H9 (cell line): ENCODE measurements at regions not wholly inside any gene's neighbourhood (a gene's known extent, or its start where the extent isn't known, plus 50 kb on each side); places are given as distances from the start of the nearest gene placed in this dataset.

Source experiments
- DNase-seq: peaks from one replicate; pipeline ENCODE4 v3.0.0-alpha.2; 2017
- H2AFZ ChIP-seq: one replicate; pipeline ENCODE4 v1.6.1; 2013; ENCODE audit warnings: mild to moderate bottlenecking, low read length, control low read depth, moderate library complexity
- H2AK5ac ChIP-seq: 2 replicates; pipeline ENCODE4 v1.6.1; 2013; ENCODE audit warnings: low read length, control low read depth, mixed read lengths; ENCODE audit not compliant: insufficient read length
- H2BK120ac ChIP-seq: one replicate; pipeline ENCODE4 v1.6.1; 2013; ENCODE audit warnings: low read depth, mild to moderate bottlenecking, low read length, control low read depth, inconsistent platforms; ENCODE audit not compliant: poor library complexity, severe bottlenecking
- H2BK12ac ChIP-seq: 2 replicates; pipeline ENCODE4 v1.6.1; 2013; ENCODE audit warnings: low read length, control low read depth, mixed read lengths, low read depth; ENCODE audit not compliant: insufficient read length
- H2BK15ac ChIP-seq: 2 replicates; pipeline ENCODE4 v1.6.1; 2013; ENCODE audit warnings: low read depth, low read length, control low read depth
- H2BK20ac ChIP-seq: one replicate; pipeline ENCODE4 v1.6.1; 2013; ENCODE audit warnings: low read depth, mild to moderate bottlenecking, low read length, control low read depth, inconsistent platforms; ENCODE audit not compliant: poor library complexity, severe bottlenecking
- H2BK5ac ChIP-seq: 2 replicates; pipeline ENCODE4 v1.6.1; 2013; ENCODE audit warnings: low read length, control low read depth, mixed read lengths; ENCODE audit not compliant: insufficient read length
- H3K14ac ChIP-seq: 2 replicates; pipeline ENCODE4 v1.6.1; 2013; ENCODE audit warnings: low read length, control low read depth; ENCODE audit not compliant: insufficient read depth
- H3K18ac ChIP-seq: 2 replicates; pipeline ENCODE4 v1.6.1; 2013; ENCODE audit warnings: low read depth, mild to moderate bottlenecking, mixed read lengths, low read length, control low read depth; ENCODE audit not compliant: insufficient read length
- H3K23ac ChIP-seq: 2 replicates; pipeline ENCODE4 v1.6.1; 2013; ENCODE audit warnings: low read length, control low read depth, mixed read lengths, low read depth; ENCODE audit not compliant: insufficient read length
- H3K23me2 ChIP-seq: 2 replicates; pipeline ENCODE4 v1.6.1; 2013; ENCODE audit warnings: low read depth, mild to moderate bottlenecking, mixed read lengths, low read length, control low read depth; ENCODE audit not compliant: insufficient read length, poor library complexity, severe bottlenecking
- H3K27ac ChIP-seq: 2 replicates; pipeline ENCODE4 v1.5.1; 2013; ENCODE audit warnings: low read length, control low read depth, mixed read lengths, low read depth; ENCODE audit not compliant: insufficient read length
- H3K27me3 ChIP-seq: 2 replicates; pipeline ENCODE4 v1.6.1; 2013; ENCODE audit warnings: low read length, control low read depth, inconsistent platforms; ENCODE audit not compliant: insufficient read depth
- H3K4ac ChIP-seq: 2 replicates; pipeline ENCODE4 v1.6.1; 2013; ENCODE audit warnings: low read depth, mild to moderate bottlenecking, control low read depth, inconsistent platforms, low read length, moderate library complexity
- H3K4me1 ChIP-seq: 2 replicates; pipeline ENCODE4 v1.6.1; 2013; ENCODE audit warnings: low read length, control low read depth, inconsistent platforms; ENCODE audit not compliant: insufficient read depth
- H3K4me2 ChIP-seq: 2 replicates; pipeline ENCODE4 v1.6.1; 2013; ENCODE audit warnings: low read length, control low read depth, mixed read lengths; ENCODE audit not compliant: insufficient read length, insufficient read depth
- H3K56ac ChIP-seq: 2 replicates; pipeline ENCODE4 v1.6.1; 2013; ENCODE audit warnings: low read depth, mild to moderate bottlenecking, mixed read lengths, low read length, control low read depth; ENCODE audit not compliant: insufficient read length
- H3K79me1 ChIP-seq: 2 replicates; pipeline ENCODE4 v1.6.1; 2013; ENCODE audit warnings: low read depth, mild to moderate bottlenecking, moderate library complexity, low read length, control low read depth, inconsistent platforms; ENCODE audit not compliant: insufficient read depth, poor library complexity, severe bottlenecking
- H3K79me2 ChIP-seq: 2 replicates; pipeline ENCODE4 v1.6.1; 2013; ENCODE audit warnings: low read length, control low read depth, inconsistent platforms; ENCODE audit not compliant: insufficient read depth
- H3K9ac ChIP-seq: 2 replicates; pipeline ENCODE4 v1.6.1; 2013; ENCODE audit warnings: low read length, control low read depth, mixed read lengths; ENCODE audit not compliant: insufficient read length; ENCODE audit errors: extremely low read depth
- H3K9me3 ChIP-seq: one replicate; pipeline ENCODE4 v1.6.1; 2013; ENCODE audit warnings: low read depth, low read length, inconsistent platforms; ENCODE audit not compliant: control insufficient read depth
- H3T11ph ChIP-seq: one replicate; pipeline ENCODE4 v1.6.1; 2013; ENCODE audit warnings: mild to moderate bottlenecking, low read length, control low read depth, inconsistent platforms
- H4K20me1 ChIP-seq: one replicate; pipeline ENCODE4 v1.6.1; 2013; ENCODE audit not compliant: control insufficient read depth, insufficient read length, insufficient read depth
- H4K5ac ChIP-seq: 2 replicates; pipeline ENCODE4 v1.6.1; 2013; ENCODE audit warnings: low read depth, mild to moderate bottlenecking, mixed read lengths, low read length, control low read depth; ENCODE audit not compliant: insufficient read length
- H4K8ac ChIP-seq: replicated peaks from 2 replicates; pipeline ENCODE4 v1.6.1; 2013; ENCODE audit warnings: low read length, control low read depth, mixed read lengths, low read depth; ENCODE audit not compliant: insufficient read length
- H4K91ac ChIP-seq: 2 replicates; pipeline ENCODE4 v1.6.1; 2013; ENCODE audit warnings: low read depth, mild to moderate bottlenecking, moderate library complexity, mixed read lengths, low read length, control low read depth; ENCODE audit not compliant: insufficient read length
- H3K27ac Mint-ChIP-seq, 3 experiments: 2 replicates in 2 of 3; 3 replicates in 1 of 3; pipeline ENCODE4 v1.8.0; 2020 to 2021; ENCODE audit warnings: mixed read lengths in 3 of 3, mild to moderate bottlenecking in 1 of 3, moderate library complexity in 1 of 3
- H3K27me3 Mint-ChIP-seq: 2 replicates; pipeline ENCODE4 v1.8.0; 2021; ENCODE audit warnings: low read depth, mild to moderate bottlenecking, moderate library complexity, mixed read lengths
- H3K36me3 Mint-ChIP-seq, 3 experiments: 2 replicates in 2 of 3; 3 replicates in 1 of 3; pipeline ENCODE4 v1.8.0; 2020 to 2021; ENCODE audit warnings: low read depth in 3 of 3, mixed read lengths in 3 of 3; ENCODE audit not compliant: insufficient read depth in 1 of 3
- H3K4me1 Mint-ChIP-seq, 2 experiments: 2 replicates each; pipeline ENCODE4 v1.8.0; 2020; ENCODE audit warnings: mixed read lengths in 2 of 2
- H3K4me3 Mint-ChIP-seq, 2 experiments: 2 replicates in 1 of 2; 3 replicates in 1 of 2; pipeline ENCODE4 v1.8.0; 2020 to 2021; ENCODE audit warnings: mild to moderate bottlenecking in 2 of 2, mixed read lengths in 2 of 2, moderate library complexity in 1 of 2
- H3K9me3 Mint-ChIP-seq, 2 experiments: 2 replicates in 1 of 2; 3 replicates in 1 of 2; pipeline ENCODE4 v1.8.0; 2020; ENCODE audit warnings: mild to moderate bottlenecking in 2 of 2, mixed read lengths in 2 of 2, moderate library complexity in 1 of 2
- CTCF ChIP-seq: fragments of 200-600 bp; sonication (generic); conservative IDR thresholded peaks from 3 replicates; pipeline ENCODE4 v1.8.0; 2021; ENCODE audit warnings: antibody characterized with exemption, mild to moderate bottlenecking
- WGBS: extraction: QIAGEN DNeasy Blood & Tissue Kit; methylation state at CpG from one replicate; pipeline ENCODE4 v1.1.7; 2013; ENCODE audit warnings: missing lambda C conversion rate, low lambda C conversion rate, mixed read lengths; ENCODE audit not compliant: insufficient read length; ENCODE audit errors: extremely low coverage; 5-methylcytosine and 5-hydroxymethylcytosine counted together

GRCh38 chr10:3683560-3683959 lies 101.4 kb downstream of the KLF6 start:
- no peaks in the 10 kb centered on the region for H3K4me1 ChIP-seq
- H3T11ph ChIP-seq, result no peak overlapping the region
- Mint-ChIP-seq H3K9me3 (no peaks in the 10 kb centered on the region), H3K4me1 (no peaks in the 10 kb centered on the region), H3K4me3 (no peak overlapping the region), H3K36me3 (no peaks in the 10 kb centered on the region), H3K27me3 (no peaks in the 10 kb centered on the region), H3K27ac (no peak overlapping the region)
- H2BK5ac ChIP-seq, result no peak overlapping the region
- no peak overlapping the region for H3K4me2 ChIP-seq
- H3K18ac ChIP-seq, result no peak overlapping the region
- H2BK20ac ChIP-seq, result no peak overlapping the region
- H3K56ac ChIP-seq, result no peak overlapping the region
- DNase-seq, result no peak
- H3K27me3 ChIP-seq, result no peaks in the 10 kb centered on the region
- no peak overlapping the region for H4K5ac ChIP-seq
- no peaks in the 10 kb centered on the region for H4K20me1 ChIP-seq
- H3K23ac ChIP-seq, result no peak overlapping the region
- H4K8ac ChIP-seq, result no peak overlapping the region
- no peaks in the 10 kb centered on the region for H3K9me3 ChIP-seq
- H3K14ac ChIP-seq, result no peak overlapping the region
- H3K79me1 ChIP-seq, result no peaks in the 10 kb centered on the region
- H2AK5ac ChIP-seq, result no peak overlapping the region
- TF ChIP-seq CTCF, result no peak
- no peak overlapping the region for H2BK15ac ChIP-seq
- H3K4ac ChIP-seq, result no peak overlapping the region
- no peaks in the 10 kb centered on the region for H3K23me2 ChIP-seq
- H3K27ac ChIP-seq, result no peak overlapping the region
- H2AFZ ChIP-seq, result no peak overlapping the region
- WGBS, result no CpG with 5 or more reads among the region's 4 CpGs
- no peak overlapping the region for H2BK12ac ChIP-seq
- no peaks in the 10 kb centered on the region for H3K79me2 ChIP-seq
- no peak overlapping the region for H3K9ac ChIP-seq
- no peak overlapping the region for H4K91ac ChIP-seq
- H2BK120ac ChIP-seq, result no peak overlapping the region
